ENCODE measurements at regions not wholly inside any gene's neighbourhood (a gene's known extent, or its start where the extent isn't known, plus 50 kb on each side); places are given as distances from the start of the nearest gene placed in this dataset.
A peak's percentile ranks its signal among the peaks of the same experiment; 100 is the strongest.

DNA sequence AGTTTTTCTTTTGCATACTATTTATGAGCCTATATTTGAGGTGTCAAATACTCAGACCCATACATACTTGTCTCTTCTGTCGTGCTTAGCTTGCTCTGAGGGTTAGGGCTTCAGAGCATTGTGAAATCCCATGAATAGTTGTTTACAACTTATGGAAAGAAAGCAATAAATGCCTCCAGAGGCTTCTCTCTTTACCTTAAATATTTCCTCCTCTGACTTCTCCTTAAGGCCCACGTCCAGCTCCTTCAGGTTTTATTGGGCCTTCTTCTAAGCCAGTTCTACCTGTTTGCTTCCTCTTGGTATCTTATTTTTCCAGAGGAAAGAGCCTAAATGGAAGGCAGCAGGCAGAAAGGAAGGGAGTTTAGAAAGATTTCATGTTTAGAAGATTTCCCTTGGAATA, 218.6 kb downstream of the SPTSSA start:
- no peak overlapping the region for H3K9ac ChIP-seq (ENCODE audit: low read length)
- 29% methylated on average over 1 of the region's 2 CpGs for WGBS
- no peak overlapping the region for H3K27ac ChIP-seq (ENCODE audit: low read length, poor library complexity, severe bottlenecking)
- H3K14ac ChIP-seq (ENCODE audit: low read length in 2 of 2) = no peak overlapping the region
- no peak overlapping the region for H2BK120ac ChIP-seq (ENCODE audit: low read depth, low read length)
- H3K4me1 ChIP-seq (ENCODE audit: control insufficient read depth, insufficient read depth, low read depth, low read length) = no peaks in the 10 kb centered on the region
- H3K4me3 ChIP-seq (ENCODE audit: insufficient read depth in 1 of 2, low read depth in 1 of 2, low read length in 2 of 2) = no peak overlapping the region
- H3K27me3 ChIP-seq (ENCODE audit: control insufficient read depth in 1 of 2, insufficient read depth in 1 of 2, low read length in 2 of 2) = peaks cover 5 to 45% of the 10 kb centered on the region in 2 experiments
- H4K91ac ChIP-seq (ENCODE audit: low read length) = no peak overlapping the region
- H3K4me2 ChIP-seq (ENCODE audit: low read length, poor library complexity, severe bottlenecking) = no peak overlapping the region
- H3K79me1 ChIP-seq (replicated peaks; ENCODE audit: low read length, poor library complexity, severe bottlenecking) = no peaks in the 10 kb centered on the region
- no peak overlapping the region for H2BK12ac ChIP-seq (ENCODE audit: low read length in 2 of 2)
- no peak overlapping the region for H2AK5ac ChIP-seq (ENCODE audit: low read length, severe bottlenecking)
- no peak overlapping the region for H3K4ac ChIP-seq (ENCODE audit: low read depth in 1 of 2, low read length in 2 of 2)
- no peak overlapping the region for H2AFZ ChIP-seq (ENCODE audit: low read depth, low read length)
- no peak overlapping the region for H4K8ac ChIP-seq (ENCODE audit: low read length)
- no peak overlapping the region for H2BK5ac ChIP-seq (ENCODE audit: low read depth, low read length, poor library complexity, severe bottlenecking)
- H3K23ac ChIP-seq (ENCODE audit: low read length in 2 of 2) = no peak overlapping the region
- H3K36me3 ChIP-seq (ENCODE audit: control insufficient read depth in 1 of 2, insufficient read depth in 2 of 2, low read depth in 1 of 2, low read length in 2 of 2) = no peaks in the 10 kb centered on the region
- H3K18ac ChIP-seq (ENCODE audit: low read depth in 1 of 2, low read length in 2 of 2) = no peak overlapping the region
- no peak overlapping the region for H2BK15ac ChIP-seq (ENCODE audit: low read depth, poor library complexity, severe bottlenecking)
- no peaks in the 10 kb centered on the region for H3K9me3 ChIP-seq (ENCODE audit: control insufficient read depth, low read length)
- no peak for DNase-seq

DNA sequence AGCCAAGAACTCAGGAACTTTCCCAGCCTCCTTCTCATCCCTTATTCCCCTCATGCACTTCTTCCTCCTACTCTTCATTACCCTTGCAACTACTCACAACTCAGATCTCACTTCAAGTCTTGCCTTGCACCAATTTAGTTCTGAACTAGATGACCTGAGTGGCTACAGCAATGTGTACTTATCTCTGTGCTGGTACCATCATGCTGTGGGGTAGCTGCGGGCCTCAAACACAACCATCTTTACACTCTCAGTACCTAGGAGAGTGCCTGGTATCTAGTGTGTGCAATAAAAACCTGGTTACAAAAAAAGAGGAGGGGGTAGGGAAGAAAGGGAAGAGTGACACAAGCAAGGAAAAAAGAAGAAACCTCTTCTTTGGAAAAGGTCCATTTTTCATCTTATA, 219.0 kb downstream of the SPTSSA start:
- Histone ChIP-seq H2AFZ (ENCODE audit: low read depth, low read length) (no peak overlapping the region), H3K18ac (ENCODE audit: low read depth in 1 of 2, low read length in 2 of 2) (no peak overlapping the region), H2AK5ac (ENCODE audit: low read length, severe bottlenecking) (no peak overlapping the region), H3K36me3 (ENCODE audit: control insufficient read depth in 1 of 2, insufficient read depth in 2 of 2, low read depth in 1 of 2, low read length in 2 of 2) (no peaks in the 10 kb centered on the region), H3K79me1 (replicated peaks; ENCODE audit: low read length, poor library complexity, severe bottlenecking) (no peaks in the 10 kb centered on the region), H3K4me3 (ENCODE audit: insufficient read depth in 1 of 2, low read depth in 1 of 2, low read length in 2 of 2) (no peak overlapping the region), H3K9me3 (ENCODE audit: control insufficient read depth, low read length) (no peaks in the 10 kb centered on the region), H3K4me1 (ENCODE audit: control insufficient read depth, insufficient read depth, low read depth, low read length) (no peaks in the 10 kb centered on the region), H4K8ac (ENCODE audit: low read length) (no peak overlapping the region), H3K27me3 (ENCODE audit: control insufficient read depth in 1 of 2, insufficient read depth in 1 of 2, low read length in 2 of 2) (peaks cover 5 to 45% of the 10 kb centered on the region in 2 experiments), H3K4me2 (ENCODE audit: low read length, poor library complexity, severe bottlenecking) (no peak overlapping the region), H3K4ac (ENCODE audit: low read depth in 1 of 2, low read length in 2 of 2) (no peak overlapping the region), H2BK15ac (ENCODE audit: low read depth, poor library complexity, severe bottlenecking) (no peak overlapping the region), H2BK120ac (ENCODE audit: low read depth, low read length) (no peak overlapping the region), H3K9ac (ENCODE audit: low read length) (no peak overlapping the region), H3K23ac (ENCODE audit: low read length in 2 of 2) (no peak overlapping the region), H2BK12ac (ENCODE audit: low read length in 2 of 2) (no peak overlapping the region), H2BK5ac (ENCODE audit: low read depth, low read length, poor library complexity, severe bottlenecking) (no peak overlapping the region), H3K27ac (ENCODE audit: low read length, poor library complexity, severe bottlenecking) (no peak overlapping the region), H3K14ac (ENCODE audit: low read length in 2 of 2) (no peak overlapping the region), H4K91ac (ENCODE audit: low read length) (no peak overlapping the region)
- no CpG with 5 or more reads among the region's 1 CpG for WGBS
- DNase-seq = no peak

DNA sequence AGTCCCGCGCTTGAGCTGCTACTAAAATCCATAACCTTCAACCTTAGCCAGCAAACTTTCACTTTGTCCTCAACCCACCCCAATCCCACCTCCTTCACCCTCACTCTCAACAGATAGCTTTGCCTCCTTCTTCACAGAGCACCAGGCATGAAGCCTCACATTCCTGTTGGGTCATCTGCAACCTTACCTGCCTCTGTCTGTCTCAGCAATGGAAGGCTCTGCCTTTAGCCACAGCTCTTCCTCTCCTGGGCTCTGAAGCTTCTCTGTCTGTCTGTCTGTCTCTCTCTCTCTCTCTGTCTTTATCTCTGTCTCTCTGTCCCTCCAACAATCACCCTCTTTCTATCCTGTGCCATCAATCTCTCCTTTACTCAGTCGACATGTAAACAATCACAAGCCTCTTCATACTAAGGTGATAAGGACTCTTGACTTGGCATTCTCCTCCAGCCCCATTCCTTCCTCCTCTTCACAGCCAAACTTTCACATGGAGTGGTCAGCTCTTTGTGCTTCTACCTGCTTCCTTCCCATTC, 220.8 kb downstream of the SPTSSA start:
- no peak overlapping the region for H2AFZ ChIP-seq (ENCODE audit: low read depth, low read length)
- no peak overlapping the region for H3K27ac ChIP-seq (ENCODE audit: low read length, poor library complexity, severe bottlenecking)
- no peak for DNase-seq
- no peak overlapping the region for H2BK15ac ChIP-seq (ENCODE audit: low read depth, poor library complexity, severe bottlenecking)
- no peaks in the 10 kb centered on the region for H3K79me1 ChIP-seq (replicated peaks; ENCODE audit: low read length, poor library complexity, severe bottlenecking)
- no peak overlapping the region for H3K18ac ChIP-seq (ENCODE audit: low read depth in 1 of 2, low read length in 2 of 2)
- no peak overlapping the region for H3K4ac ChIP-seq (ENCODE audit: low read depth in 1 of 2, low read length in 2 of 2)
- H3K9ac ChIP-seq (ENCODE audit: low read length) = no peak overlapping the region
- no peaks in the 10 kb centered on the region for H3K36me3 ChIP-seq (ENCODE audit: control insufficient read depth in 1 of 2, insufficient read depth in 2 of 2, low read depth in 1 of 2, low read length in 2 of 2)
- H2BK12ac ChIP-seq (ENCODE audit: low read length in 2 of 2) = no peak overlapping the region
- WGBS = 90% methylated on average over 3 of the region's 3 CpGs
- no peak overlapping the region for H3K4me2 ChIP-seq (ENCODE audit: low read length, poor library complexity, severe bottlenecking)
- H2AK5ac ChIP-seq (ENCODE audit: low read length, severe bottlenecking) = no peak overlapping the region
- H3K4me1 ChIP-seq (ENCODE audit: control insufficient read depth, insufficient read depth, low read depth, low read length) = no peaks in the 10 kb centered on the region
- H4K8ac ChIP-seq (ENCODE audit: low read length) = no peak overlapping the region
- no peak overlapping the region for H3K23ac ChIP-seq (ENCODE audit: low read length in 2 of 2)
- no peaks in the 10 kb centered on the region for H3K9me3 ChIP-seq (ENCODE audit: control insufficient read depth, low read length)
- H3K4me3 ChIP-seq (ENCODE audit: insufficient read depth in 1 of 2, low read depth in 1 of 2, low read length in 2 of 2) = no peak overlapping the region
- peaks cover 5 to 38% of the 10 kb centered on the region in 2 experiments for H3K27me3 ChIP-seq (ENCODE audit: control insufficient read depth in 1 of 2, insufficient read depth in 1 of 2, low read length in 2 of 2)
- H3K14ac ChIP-seq (ENCODE audit: low read length in 2 of 2) = no peak overlapping the region
- no peak overlapping the region for H4K91ac ChIP-seq (ENCODE audit: low read length)
- no peak overlapping the region for H2BK120ac ChIP-seq (ENCODE audit: low read depth, low read length)
- no peak overlapping the region for H2BK5ac ChIP-seq (ENCODE audit: low read depth, low read length, poor library complexity, severe bottlenecking)

DNA sequence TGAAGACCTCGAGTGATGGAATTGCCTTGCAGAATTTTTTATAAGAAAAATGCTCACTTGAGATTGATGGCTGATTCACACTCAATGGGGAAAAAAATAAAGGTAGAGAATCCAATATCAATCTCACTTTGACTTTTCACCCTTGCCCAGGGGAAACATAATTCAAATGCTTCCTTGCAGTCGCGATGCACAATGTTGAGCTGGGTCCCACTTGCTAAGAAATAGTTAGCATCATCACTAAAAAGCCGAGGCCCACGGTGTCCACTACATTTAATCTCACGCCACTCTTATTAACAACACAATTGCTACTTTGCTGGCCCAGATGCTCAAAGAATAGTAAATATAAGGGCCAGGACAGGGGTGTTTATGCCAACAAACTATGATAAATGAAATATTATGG, 223.4 kb downstream of the SPTSSA start:
- Histone ChIP-seq H2BK120ac (ENCODE audit: low read depth, low read length) (no peak overlapping the region), H4K91ac (ENCODE audit: low read length) (no peak overlapping the region)
- WGBS = 80% methylated on average over 3 of the region's 6 CpGs

More for the DNA sequence above, 223.4 kb downstream of the SPTSSA start:
- H2AK5ac ChIP-seq (ENCODE audit: low read length, severe bottlenecking) = no peak overlapping the region
- H3K18ac ChIP-seq (ENCODE audit: low read depth in 1 of 2, low read length in 2 of 2) = peak overlapping the region in 1 of 2 experiments; percentile 43
- no peak overlapping the region for H2BK15ac ChIP-seq (ENCODE audit: low read depth, poor library complexity, severe bottlenecking)
- H3K27me3 ChIP-seq (ENCODE audit: control insufficient read depth in 1 of 2, insufficient read depth in 1 of 2, low read length in 2 of 2) = peaks cover 5 to 21% of the 10 kb centered on the region in 2 experiments
- no peak overlapping the region for H4K8ac ChIP-seq (ENCODE audit: low read length)
- H3K4me2 ChIP-seq (ENCODE audit: low read length, poor library complexity, severe bottlenecking) = no peak overlapping the region
- no peaks in the 10 kb centered on the region for H3K36me3 ChIP-seq (ENCODE audit: control insufficient read depth in 1 of 2, insufficient read depth in 2 of 2, low read depth in 1 of 2, low read length in 2 of 2)
- no peak overlapping the region for H3K9ac ChIP-seq (ENCODE audit: low read length)
- H2BK5ac ChIP-seq (ENCODE audit: low read depth, low read length, poor library complexity, severe bottlenecking) = no peak overlapping the region
- no peak overlapping the region for H3K23ac ChIP-seq (ENCODE audit: low read length in 2 of 2)
- H3K4ac ChIP-seq (ENCODE audit: low read depth in 1 of 2, low read length in 2 of 2) = no peak overlapping the region
- H2BK12ac ChIP-seq (ENCODE audit: low read length in 2 of 2) = no peak overlapping the region
- no peak overlapping the region for H3K4me3 ChIP-seq (ENCODE audit: insufficient read depth in 1 of 2, low read depth in 1 of 2, low read length in 2 of 2)
- H3K4me1 ChIP-seq (ENCODE audit: control insufficient read depth, insufficient read depth, low read depth, low read length) = no peaks in the 10 kb centered on the region
- H3K9me3 ChIP-seq (ENCODE audit: control insufficient read depth, low read length) = no peaks in the 10 kb centered on the region
- H3K14ac ChIP-seq (ENCODE audit: low read length in 2 of 2) = no peak overlapping the region
- no peak for DNase-seq
- H3K27ac ChIP-seq (ENCODE audit: low read length, poor library complexity, severe bottlenecking) = no peak overlapping the region
- H3K79me1 ChIP-seq (replicated peaks; ENCODE audit: low read length, poor library complexity, severe bottlenecking) = no peaks in the 10 kb centered on the region
- H2AFZ ChIP-seq (ENCODE audit: low read depth, low read length) = no peak overlapping the region

All from mesenchymal stem cell (in vitro differentiated cells and primary cell).